ENCODE measurements at regions not wholly inside any gene's neighbourhood (a gene's known extent, or its start where the extent isn't known, plus 50 kb on each side); places are given as distances from the start of the nearest gene placed in this dataset.

DNA sequence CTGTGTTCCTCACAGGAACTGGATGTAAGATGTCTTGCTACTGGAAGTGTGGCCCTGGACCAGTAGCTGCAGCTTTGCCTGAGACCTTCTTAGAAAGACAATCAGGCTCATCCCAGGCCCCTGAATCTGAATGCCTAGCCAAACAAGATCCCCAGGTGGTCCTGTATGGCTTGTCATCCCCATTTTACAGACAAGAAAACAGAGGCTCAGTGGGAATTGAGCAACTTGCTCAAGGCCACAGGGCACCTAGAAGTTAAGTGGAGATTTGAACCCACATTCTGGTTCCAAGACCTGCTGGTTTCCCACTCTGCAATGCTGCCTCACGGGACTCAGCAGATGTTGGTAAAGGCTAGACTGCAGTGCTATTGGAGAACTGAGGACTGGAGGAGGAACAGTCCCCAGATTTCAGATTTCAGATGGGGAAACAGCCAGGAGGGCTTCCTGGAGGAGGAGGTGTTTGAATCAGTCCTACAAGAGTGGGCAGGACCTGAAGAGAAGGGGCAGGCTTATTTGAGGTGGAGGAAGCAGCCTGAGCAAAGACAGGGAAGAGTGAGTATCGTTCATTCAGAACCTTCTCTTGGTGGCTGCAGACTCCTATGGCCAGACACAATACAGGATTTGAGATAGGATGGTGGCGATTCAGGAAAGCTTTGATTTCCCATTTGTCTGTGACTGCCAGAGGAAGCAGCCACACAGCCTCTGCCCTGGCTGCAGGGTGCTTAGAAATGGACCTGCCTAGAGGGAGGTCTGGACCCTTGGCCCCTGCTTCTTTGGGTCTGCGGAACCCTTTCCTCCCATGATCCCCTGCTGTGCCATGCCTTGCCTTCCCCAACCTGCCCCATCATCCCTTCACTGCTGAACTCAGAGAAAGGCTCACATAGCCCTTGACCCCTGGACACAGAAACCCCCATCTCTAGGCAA lies 233.4 kb upstream of the NLRP1 start:
- in situ Hi-C loops (cut with HindIII; ENCODE audit: low sequenced_read_pairs), result loop anchor here (5.0 kb wide), 1 partner anchor 85 kb away; no protein-coding TSS in a partner anchor

DNA sequence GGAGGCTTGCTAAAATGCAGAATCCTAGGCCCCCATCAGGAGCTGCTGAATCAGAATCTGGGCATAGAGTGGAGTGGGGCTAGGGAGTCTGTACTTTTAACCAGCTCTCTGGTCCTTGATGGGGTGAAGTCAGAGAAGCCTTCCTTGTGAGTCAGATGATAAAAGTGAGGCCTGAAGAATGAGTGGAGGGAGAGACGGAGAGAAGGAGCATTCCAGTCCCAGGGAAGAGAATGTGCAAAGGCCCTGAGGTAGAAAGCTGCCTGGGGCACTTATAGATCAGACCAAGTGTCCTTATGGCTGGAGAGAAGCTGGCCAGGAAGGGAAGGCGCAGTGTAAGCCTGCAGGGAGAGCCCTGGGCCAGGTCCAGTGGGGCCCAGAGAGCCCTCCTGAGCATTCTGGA lies 235.1 kb upstream of the NLRP1 start:
- in situ Hi-C loops (cut with HindIII; ENCODE audit: low sequenced_read_pairs), result loop anchor here (5.0 kb wide), 1 partner anchor 87 kb away; no protein-coding TSS in a partner anchor

GRCh38 chr17:5819921-5820685 lies 235.8 kb upstream of the NLRP1 start:
- in situ Hi-C loops (cut with HindIII; ENCODE audit: low sequenced_read_pairs), result loop anchor here (5.0 kb wide), 1 partner anchor 88 kb away; no protein-coding TSS in a partner anchor

DNA sequence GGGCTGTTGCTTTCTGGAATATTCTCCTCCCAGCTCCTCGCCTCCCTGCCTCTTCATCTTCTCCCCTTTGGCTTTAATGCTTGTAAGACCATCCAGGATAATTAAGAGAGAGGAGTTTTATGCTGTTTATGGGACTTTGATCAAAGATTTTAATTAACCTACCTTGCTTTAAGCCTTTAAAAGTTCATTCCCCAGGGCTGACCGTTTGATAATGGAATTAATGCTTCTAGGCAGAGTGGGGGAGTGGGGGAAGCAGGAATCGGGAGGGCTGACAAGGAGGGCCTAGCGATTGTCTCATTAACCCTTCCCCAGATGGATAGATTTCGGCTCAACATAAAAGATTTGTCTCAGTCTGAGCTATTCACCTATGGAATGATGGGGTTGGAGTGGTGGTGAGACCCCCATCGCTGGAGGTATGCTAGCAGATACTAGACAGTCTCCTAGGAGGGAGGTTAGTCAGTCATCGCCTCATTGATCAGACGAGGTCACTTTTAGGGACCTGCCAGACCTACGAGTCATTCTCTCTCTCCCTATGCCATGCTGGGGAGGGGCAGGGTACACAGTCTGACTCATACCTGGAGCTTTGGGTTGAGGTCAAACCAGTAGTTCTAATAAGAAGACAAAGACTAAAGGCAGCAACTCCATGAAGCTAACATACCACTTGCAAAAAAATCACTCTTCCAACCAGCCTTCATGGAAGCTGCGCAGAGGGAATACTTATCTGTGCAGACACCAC lies 236.6 kb upstream of the NLRP1 start:
- in situ Hi-C loops (cut with HindIII; ENCODE audit: low sequenced_read_pairs), result no loop called here

GRCh38 chr17:5821803-5822202 lies 237.5 kb upstream of the NLRP1 start:
- in situ Hi-C loops (cut with HindIII; ENCODE audit: low sequenced_read_pairs), result no loop called here

GRCh38 chr17:5822281-5823060 lies 238.2 kb upstream of the NLRP1 start:
- in situ Hi-C loops (cut with HindIII; ENCODE audit: low sequenced_read_pairs), result no loop called here

DNA sequence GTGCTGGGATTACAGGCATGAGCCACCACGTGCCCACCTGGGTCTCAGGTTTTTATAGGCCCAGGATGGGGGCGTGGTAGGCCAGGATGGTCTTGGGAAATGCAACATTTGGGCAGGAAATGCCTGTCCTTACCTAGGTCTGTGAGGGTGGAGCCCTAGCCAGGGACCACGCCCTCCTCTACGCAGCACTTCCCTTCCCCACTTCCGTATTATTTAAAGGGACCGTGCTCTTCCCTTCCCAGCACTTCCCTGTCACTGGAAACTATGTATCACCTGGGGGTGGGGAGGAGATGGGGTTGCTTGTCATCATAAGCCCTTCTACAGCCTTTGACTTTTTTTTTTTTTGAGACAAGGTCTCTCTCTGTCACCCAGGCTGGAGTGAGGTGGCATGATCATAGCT lies 238.9 kb upstream of the NLRP1 start:
- in situ Hi-C loops (cut with HindIII; ENCODE audit: low sequenced_read_pairs), result no loop called here

DNA sequence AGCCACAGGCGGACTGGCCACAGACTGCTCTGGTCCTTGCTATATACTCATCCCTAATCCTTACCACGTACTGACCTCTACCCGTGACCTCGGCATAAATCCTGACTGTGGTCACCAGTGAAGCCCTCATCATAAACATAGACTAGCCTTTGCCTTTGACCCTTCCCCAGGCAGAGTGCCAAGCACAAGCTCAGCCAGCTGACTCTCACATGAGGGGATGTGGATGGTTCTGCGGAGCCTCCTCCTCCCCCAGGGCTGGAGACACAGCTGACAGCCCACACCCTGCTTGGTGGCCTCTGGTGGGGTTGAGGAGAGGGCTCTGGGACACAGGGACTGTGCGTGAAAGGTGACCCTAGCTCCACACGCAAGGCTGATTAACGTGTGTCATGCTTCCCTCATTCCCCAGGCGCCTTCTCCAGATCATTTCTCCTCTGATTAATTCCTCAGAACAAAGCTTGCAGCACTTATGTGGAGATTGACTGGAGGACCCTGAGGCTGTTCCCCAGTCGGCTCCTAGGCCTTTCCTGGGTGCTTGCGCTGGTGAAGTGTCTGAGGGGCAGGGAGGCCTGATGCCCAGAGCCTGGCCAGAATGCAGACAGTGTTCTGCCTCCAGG lies 241.5 kb upstream of the NLRP1 start:
- in situ Hi-C loops (cut with HindIII; ENCODE audit: low sequenced_read_pairs), result no loop called here

- in situ Hi-C loops (cut with HindIII; ENCODE audit: low sequenced_read_pairs), result no loop called here
Measured at GRCh38 chr17:5826384-5826783, 242.1 kb upstream of the NLRP1 start.

GRCh38 chr17:5830921-5831320 lies 239.3 kb upstream of the WSCD1 start:
- in situ Hi-C loops (cut with HindIII; ENCODE audit: low sequenced_read_pairs), result no loop called here

DNA sequence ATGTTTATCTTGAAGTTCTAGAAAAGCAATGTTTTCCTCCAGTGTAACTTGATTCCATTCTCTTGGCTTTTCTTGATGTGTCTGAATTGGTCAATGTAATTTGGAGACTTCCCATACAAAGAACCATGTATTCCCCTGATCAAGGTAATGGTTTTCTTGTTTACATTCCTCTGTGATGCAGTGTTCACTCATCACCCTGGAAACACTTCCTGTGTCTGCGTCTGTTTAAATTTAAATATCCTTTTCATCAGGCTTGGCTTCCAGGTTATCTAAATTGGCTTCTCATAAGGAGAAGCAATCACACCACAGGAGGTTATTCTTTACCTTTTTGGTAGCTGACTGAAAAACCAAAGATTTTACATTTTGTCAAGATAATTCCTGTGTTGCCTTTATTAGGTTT lies 237.3 kb upstream of the WSCD1 start:
- in situ Hi-C loops (cut with HindIII; ENCODE audit: low sequenced_read_pairs), result no loop called here

DNA sequence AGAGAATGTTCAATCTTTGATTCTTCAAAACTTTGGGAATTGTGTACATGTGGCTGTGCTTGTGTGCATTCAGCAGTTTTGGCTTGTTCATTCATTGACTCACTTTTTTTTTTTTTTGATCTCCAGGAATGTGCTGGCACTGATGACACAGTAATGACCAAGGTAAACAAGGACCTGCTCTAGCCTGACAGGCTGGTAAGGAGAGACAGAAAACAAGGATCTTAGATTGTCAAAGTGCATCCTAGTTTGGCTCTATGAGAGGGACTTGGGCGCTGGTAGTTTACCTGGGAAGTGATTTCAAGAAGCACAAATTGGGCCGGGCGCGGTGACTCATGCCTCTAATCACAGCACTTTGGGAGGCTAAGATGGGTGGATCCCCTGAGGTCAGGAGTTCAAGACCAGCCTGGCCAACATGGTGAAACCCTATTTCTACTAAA lies 233.1 kb upstream of the WSCD1 start:
- in situ Hi-C loops (cut with HindIII; ENCODE audit: low sequenced_read_pairs), result no loop called here

- in situ Hi-C loops (cut with HindIII; ENCODE audit: low sequenced_read_pairs), result no loop called here
Measured at GRCh38 chr17:5838661-5839300, 231.4 kb upstream of the WSCD1 start.

- in situ Hi-C loops (cut with HindIII; ENCODE audit: low sequenced_read_pairs), result no loop called here
Measured at GRCh38 chr17:5840811-5841446, 229.2 kb upstream of the WSCD1 start.

- in situ Hi-C loops (cut with HindIII; ENCODE audit: low sequenced_read_pairs), result no loop called here
Measured at GRCh38 chr17:5841862-5842261, 228.3 kb upstream of the WSCD1 start.

GRCh38 chr17:5843366-5844026 lies 226.7 kb upstream of the WSCD1 start:
- in situ Hi-C loops (cut with HindIII; ENCODE audit: low sequenced_read_pairs), result no loop called here

GRCh38 chr17:5846001-5846400 lies 224.2 kb upstream of the WSCD1 start:
- in situ Hi-C loops (cut with HindIII; ENCODE audit: low sequenced_read_pairs), result no loop called here

DNA sequence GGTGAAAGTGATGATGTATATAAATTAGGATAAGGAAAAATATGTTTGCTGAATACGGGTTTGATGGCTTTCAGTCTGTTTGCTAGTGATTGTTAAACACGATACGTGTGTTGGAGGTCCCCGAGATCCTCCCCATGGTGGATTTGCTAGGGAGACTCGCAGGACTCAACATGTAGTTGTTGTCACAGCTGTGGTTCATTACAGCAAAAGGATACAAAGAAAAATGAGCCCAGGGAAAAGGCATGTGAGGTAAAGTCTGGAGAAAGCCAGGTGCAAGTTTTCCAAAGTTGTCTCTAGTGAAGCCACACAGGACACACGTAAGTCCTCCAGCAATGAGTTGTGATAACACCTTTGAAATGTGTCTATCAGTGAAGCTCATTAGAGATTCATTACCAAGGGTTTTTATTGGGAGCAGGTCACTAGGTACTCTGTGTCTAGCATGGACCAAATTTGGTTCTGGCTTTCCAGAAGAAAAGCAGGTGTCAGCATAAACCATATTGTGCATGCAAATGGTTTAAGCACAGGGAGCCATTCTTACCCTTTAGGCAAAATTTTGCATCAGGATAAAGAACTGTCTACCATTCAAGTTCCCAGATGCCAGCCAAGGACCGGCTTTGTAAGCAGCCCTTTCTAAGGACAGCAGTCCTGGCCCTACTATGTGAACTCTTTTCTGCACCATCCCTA lies 215.2 kb upstream of the WSCD1 start:
- in situ Hi-C loops (cut with HindIII; ENCODE audit: low sequenced_read_pairs), result no loop called here
